LNCAP (cell line): ENCODE measurements at regions not wholly inside any gene's neighbourhood (a gene's known extent, or its start where the extent isn't known, plus 50 kb on each side); places are given as distances from the start of the nearest gene placed in this dataset.

Experiments used
- TF ChIP-seq, protein P1 (sequence below): fragments of 450-650 bp; IDR thresholded peaks from 2 replicates; pipeline ENCODE4 v1.5.1; 2017; ENCODE audit warnings: mild to moderate bottlenecking

DNA sequence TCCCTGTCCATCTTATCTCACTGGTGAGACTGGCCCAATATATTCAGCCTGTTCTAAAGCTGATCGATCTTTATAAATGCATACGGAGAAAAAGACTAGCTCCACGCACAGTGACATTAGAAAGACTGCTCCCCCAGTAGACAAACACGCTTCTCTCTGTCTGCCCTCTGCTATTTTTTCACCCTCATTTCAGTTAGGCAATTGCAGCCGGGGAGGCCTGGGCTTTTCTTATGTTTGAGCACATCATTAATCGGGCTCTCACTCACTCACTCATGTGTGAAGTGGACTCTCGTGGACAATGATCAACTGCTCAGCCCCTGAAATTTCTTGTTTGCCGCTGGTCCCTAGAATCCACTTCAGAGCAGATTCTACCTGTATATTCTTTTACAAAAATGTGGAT lies 824.7 kb upstream of the TENM3 start:
- TF ChIP-seq, protein P1, sequence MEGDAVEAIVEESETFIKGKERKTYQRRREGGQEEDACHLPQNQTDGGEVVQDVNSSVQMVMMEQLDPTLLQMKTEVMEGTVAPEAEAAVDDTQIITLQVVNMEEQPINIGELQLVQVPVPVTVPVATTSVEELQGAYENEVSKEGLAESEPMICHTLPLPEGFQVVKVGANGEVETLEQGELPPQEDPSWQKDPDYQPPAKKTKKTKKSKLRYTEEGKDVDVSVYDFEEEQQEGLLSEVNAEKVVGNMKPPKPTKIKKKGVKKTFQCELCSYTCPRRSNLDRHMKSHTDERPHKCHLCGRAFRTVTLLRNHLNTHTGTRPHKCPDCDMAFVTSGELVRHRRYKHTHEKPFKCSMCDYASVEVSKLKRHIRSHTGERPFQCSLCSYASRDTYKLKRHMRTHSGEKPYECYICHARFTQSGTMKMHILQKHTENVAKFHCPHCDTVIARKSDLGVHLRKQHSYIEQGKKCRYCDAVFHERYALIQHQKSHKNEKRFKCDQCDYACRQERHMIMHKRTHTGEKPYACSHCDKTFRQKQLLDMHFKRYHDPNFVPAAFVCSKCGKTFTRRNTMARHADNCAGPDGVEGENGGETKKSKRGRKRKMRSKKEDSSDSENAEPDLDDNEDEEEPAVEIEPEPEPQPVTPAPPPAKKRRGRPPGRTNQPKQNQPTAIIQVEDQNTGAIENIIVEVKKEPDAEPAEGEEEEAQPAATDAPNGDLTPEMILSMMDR: no peak

DNA sequence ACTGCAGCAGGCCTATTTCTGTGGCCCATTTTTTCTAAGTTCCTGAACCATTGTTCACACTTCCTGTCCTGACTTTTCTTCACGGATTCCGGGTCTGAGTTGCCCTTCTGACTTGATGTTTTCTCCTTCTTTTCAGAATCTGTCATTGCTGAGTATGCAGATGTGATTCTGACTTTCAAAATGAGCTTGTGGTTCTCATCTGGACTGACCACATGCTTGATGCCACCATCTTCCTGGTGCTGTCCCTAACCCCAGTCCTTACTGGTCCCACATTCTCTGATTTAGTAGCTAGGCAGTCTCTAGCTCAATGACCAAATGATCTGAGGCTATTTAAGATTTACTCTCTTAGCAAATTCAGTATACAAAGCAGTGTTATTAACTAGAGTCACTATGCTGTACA lies 822.3 kb upstream of the TENM3 start:
- TF ChIP-seq, protein P1: no peak

DNA sequence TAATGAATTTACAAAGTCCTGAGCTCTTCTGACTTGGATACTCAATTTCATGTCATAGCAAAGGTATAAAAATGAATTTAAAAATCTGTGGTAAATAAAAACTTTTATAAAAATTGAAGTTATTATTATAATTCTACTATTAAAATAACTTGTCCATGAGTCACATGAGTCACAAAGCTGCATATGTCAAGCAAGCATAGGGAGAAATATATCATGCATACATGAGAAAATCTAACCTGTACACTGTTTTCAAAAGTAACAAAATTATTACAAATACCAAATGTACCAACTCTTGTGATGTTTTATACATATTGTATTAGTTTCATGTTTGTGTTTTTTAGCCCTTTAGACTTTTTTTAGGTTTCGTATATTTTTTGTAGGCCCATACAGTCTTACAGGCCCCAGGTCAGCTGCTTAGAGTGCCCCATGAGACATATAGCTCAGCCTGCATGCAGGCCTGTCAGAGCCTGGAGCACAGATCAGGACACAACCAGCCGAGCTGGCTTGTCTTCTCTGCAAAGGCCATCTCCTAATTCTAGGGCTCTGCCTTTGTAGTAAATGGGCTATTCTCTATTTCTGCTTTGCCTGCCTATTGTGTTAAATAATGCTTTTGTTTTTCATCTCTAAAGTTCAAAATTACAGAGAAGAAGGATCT lies 818.7 kb upstream of the TENM3 start:
- TF ChIP-seq, protein P1: no peak

DNA sequence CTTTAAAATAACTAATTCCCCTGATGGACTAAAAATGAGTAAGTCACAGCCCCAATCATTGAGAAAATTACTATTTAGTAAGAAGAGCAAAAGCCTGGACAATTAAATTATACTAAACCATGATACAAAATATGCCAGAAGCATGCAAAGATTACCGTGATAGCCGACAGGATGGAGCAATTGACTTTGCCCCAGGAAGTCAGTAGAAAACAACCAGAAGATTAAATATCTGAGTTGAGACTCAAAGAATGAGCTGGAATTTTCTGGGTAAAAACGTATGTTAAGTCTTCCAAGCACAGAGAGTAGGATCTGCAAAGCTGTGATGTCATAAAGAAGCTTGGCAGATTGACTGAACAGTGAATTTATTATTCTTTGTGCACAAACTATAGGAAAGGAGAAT lies 816.1 kb upstream of the TENM3 start:
- TF ChIP-seq, protein P1: no peak

DNA sequence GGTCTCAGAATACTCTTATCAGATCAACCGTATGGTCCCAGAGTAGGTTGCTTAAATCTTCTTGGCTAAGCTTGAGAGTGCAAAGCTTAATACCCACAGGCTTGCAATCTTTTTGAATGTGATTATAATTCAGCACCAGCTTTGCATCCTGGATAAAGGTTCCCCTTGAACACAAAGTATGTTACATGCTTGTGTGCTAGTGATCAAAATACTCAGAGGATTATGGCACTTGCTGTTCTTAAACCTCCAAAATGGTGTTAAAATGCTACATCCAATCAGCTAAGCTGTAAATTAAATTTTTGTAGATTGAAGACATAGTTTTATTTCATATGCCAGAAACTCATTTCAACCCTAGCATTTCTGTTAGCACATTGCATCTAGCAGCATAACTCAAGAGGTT lies 812.2 kb upstream of the TENM3 start:
- TF ChIP-seq, protein P1: no peak

DNA sequence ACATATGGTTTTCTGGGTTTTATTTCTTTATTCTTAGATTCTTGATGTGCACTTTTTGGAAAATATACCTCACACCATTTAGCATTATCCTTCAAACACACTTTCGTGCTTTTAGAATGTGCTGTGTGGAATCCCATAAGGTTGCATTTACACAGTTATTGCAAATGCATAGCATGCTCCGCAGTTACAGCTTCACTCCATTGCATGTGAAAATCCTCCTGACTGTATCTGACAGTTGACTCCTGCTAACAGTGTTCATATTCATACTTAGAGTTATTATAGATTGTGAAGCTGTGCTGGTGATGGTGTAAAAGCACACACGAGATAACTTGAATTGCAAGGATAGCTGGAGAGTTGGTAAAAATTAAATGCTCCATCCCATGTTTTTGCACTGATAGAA lies 811.5 kb upstream of the TENM3 start:
- TF ChIP-seq, protein P1: no peak

DNA sequence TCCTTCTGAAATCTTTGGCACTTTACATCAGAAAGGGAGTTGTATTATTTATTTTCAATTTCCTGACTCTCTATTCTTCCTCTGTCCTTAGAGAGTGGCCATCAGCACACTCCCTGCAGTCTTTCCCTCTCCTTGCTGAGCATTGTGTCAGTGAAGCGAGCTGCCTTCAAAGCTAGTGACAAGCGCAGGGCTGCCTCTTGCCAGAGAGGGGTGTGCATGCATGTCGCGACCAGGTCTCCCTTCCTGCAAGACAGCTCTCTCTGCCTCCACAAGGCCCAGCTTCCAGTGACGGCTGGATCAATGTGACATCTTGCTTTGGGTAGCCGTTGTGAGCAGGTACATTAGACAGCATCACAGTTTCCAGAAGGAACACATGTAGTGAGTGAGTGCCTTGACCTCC lies 810.9 kb upstream of the TENM3 start:
- TF ChIP-seq, protein P1: no peak

DNA sequence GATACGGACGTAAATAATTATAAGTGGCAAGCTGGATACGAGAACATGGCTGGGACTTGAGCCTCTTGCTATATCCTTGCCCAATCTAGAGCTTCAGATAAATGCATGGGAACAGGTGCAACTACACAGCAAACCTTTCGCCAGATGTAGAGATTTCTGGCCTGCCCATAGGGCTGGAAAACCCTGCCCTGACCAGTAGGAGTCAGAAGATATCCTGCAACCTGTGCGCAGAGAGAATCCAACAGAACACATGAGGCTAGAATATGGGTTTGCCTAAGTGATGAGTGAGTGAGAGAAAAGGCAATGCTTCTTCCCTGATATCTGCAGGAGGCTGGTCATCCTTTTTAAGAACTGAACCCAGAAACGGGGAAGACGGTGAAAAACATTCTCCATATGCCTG lies 805.3 kb upstream of the TENM3 start:
- TF ChIP-seq, protein P1: no peak
